GM12873 (cell line): ENCODE measurements at regions not wholly inside any gene's neighbourhood (a gene's known extent, or its start where the extent isn't known, plus 50 kb on each side); places are given as distances from the start of the nearest gene placed in this dataset.

ENCODE experiments used
- CTCF ChIP-seq: IDR thresholded peaks from 2 replicates; pipeline ENCODE4 v1.5.1; 2012; ENCODE audit warnings: low read depth, mild to moderate bottlenecking, moderate library complexity, low read length, control low read depth; ENCODE audit not compliant: insufficient read depth; ENCODE audit errors: missing control alignments

GRCh38 chr13:64704121-64704649 is 2526.0 kb downstream of the PCDH9 start:
- no peak for TF ChIP-seq CTCF

- no peak for TF ChIP-seq CTCF
These were observed 2532.9 kb downstream of the PCDH9 start for GRCh38 chr13:64697226-64697625.

- TF ChIP-seq CTCF: no peak
These were observed 2541.1 kb downstream of the PCDH9 start for GRCh38 chr13:64688893-64689677.

GRCh38 chr13:64684685-64685431 is 2545.3 kb downstream of the PCDH9 start:
- TF ChIP-seq CTCF: no peak

GRCh38 chr13:64684108-64684507 is 2546.0 kb downstream of the PCDH9 start:
- TF ChIP-seq CTCF: no peak

GRCh38 chr13:64680739-64681138 is 2549.4 kb downstream of the PCDH9 start:
- no peak for TF ChIP-seq CTCF

- TF ChIP-seq CTCF: no peak
These were observed 2554.8 kb downstream of the PCDH9 start for GRCh38 chr13:64675255-64675892.
